Fibroblast of peridontal ligament (primary cell): ENCODE measurements at regions not wholly inside any gene's neighbourhood (a gene's known extent, or its start where the extent isn't known, plus 50 kb on each side); places are given as distances from the start of the nearest gene placed in this dataset.
"Not testable (repeated sequence)": the region's sequence is repeated elsewhere in the genome, so short reads cannot be mapped to it uniquely, and the experiment has no call there.

ENCODE experiments used
- DNase-seq: peaks from one replicate; pipeline ENCODE4 v3.0.0-alpha.2; 2010; ENCODE audit errors: extremely low read depth

DNA sequence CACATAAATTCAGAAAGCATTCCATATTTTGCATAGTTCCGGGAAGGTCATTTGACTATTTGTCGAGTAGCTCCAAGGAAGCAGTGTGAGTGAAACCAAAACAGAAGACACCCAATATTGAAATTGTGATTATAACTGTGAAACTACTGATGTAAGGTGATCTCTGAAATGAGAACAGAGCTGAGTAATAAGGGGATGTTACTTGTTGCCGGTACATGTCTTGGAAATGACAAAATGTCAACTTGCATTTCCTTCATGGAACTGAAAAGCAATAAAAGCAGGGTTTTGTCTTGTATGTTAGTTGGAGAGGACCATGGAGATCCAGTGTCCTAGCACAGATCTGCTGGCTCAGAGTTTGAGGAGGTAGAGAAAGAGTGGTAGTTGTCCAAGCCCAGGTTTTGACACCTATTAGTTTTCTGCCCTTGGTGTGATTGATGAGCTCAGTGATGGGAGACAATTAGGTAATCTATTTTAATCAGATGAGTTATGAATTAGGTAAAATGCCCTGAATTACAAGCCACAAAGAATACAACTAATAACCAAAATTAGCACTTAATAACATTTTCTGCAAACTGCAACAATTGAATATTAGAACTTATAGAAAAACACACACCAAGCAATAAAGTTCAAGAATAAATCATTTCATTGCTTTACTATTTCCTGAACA is 58.7 kb upstream of the ZNF519 start:
- DNase-seq, result not testable (repeated sequence)

DNA sequence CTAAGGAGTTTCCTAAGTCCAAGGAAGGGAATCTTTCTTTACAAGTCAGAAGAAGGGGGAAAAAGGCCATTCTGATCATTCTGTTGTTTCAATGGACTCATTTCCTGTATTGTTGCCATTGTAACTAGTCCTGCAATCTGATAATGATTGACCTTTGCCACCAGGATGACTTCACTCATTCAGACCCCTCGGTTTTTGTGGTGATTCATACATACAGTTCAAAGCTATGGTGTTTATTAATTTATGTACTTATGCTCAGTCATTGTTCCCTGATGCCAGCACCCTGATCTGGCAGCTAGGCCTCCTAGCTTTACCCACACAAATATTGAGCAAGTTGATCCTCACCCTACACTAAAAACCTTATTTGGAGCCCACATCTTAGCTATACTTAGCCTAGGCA is 57.6 kb upstream of the ZNF519 start:
- DNase-seq, result peak; percentile 62

DNA sequence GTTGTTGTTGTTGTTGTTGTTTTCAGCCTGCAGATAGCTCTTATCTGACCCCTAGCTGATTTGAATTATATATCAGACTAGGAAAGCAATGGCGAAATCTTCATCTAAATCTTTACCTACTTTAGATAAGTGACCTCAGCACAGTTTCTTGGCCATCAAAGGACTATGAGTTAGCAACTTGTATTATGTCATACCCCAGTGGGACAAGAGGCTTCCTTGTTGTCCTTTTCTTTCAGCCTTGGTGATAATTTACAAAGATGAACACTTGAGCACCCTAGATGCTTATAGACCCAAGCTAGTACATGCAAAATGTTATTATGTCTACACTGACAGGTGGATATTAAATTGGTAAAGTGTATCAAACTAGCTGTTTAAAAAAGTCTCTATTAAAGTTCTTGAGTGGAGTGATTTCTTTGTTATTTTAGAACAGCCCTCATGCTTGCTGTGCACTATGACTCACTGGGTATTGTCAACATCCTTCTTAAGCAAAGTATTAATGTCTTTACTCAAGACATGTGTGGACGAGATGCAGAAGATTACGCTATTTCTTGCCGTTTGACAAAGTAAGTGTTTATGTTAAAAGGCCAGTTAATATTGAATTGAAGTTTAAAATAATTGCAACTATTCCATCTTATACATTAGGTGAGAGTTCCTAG is 56.6 kb upstream of the ZNF519 start:
- peak; percentile 59 for DNase-seq
